ENCODE measurements at regions not wholly inside any gene's neighbourhood (a gene's known extent, or its start where the extent isn't known, plus 50 kb on each side); places are given as distances from the start of the nearest gene placed in this dataset.

DNA sequence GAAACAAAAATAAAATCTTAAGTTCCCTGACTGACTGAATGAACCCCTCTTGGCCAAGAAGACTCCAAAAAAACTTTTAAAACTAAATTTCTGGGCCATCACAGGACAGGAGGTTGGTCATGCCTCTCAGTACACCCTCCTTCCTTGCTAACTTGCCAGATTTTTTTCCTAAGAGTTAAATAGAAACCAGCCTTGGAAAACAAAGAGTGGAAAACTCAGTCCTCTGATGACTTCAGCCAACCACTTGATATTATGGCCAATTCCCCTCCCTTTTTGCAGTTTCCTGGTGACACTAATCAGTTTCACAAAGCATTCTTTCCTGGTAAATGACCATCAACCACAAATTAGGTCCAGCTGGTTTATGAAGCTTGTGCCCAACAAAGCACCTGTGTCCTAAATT, 134.8 kb downstream of the ZNF648 start:
- TF ChIP-seq POLR2A (IDR thresholded peaks at IDR 0.05; ENCODE audit: low read depth, low read length), result no peak
- no peak for TF ChIP-seq POLR2AphosphoS5 (IDR thresholded peaks at IDR 0.05; ENCODE audit: low read depth, low read length)
- no peak for TF ChIP-seq TAF1 (IDR thresholded peaks at IDR 0.05; ENCODE audit: low read depth, low read length)
- TF ChIP-seq SPI1 (IDR thresholded peaks at IDR 0.05; ENCODE audit: low read depth, low read length), result no peak
- no peak for TF ChIP-seq POU2F2 (IDR thresholded peaks at IDR 0.05; ENCODE audit: low read depth, low read length)
